ENCODE measurements at regions not wholly inside any gene's neighbourhood (a gene's known extent, or its start where the extent isn't known, plus 50 kb on each side); places are given as distances from the start of the nearest gene placed in this dataset.

GRCh38 chr12:85441741-85442140 lies 161.7 kb downstream of the ALX1 start:
- no peak; the same call in 1 of the 2 replicates for TF ChIP-seq CTCF (IDR thresholded peaks at IDR 0.05; ENCODE audit: low read length)
- no peak for TF ChIP-seq EZH2 (IDR thresholded peaks at IDR 0.05; ENCODE audit: borderline replicate concordance, low read length)
